DMS114 treated with DMSO at 0.1 percent for 48 hours (cell line): ENCODE measurements at regions not wholly inside any gene's neighbourhood (a gene's known extent, or its start where the extent isn't known, plus 50 kb on each side); places are given as distances from the start of the nearest gene placed in this dataset.
"Not testable (repeated sequence)": the region's sequence is repeated elsewhere in the genome, so short reads cannot be mapped to it uniquely, and the experiment has no call there.

Experiments
- DNase-seq: peaks from one replicate; lab custom pipeline; 2025; ENCODE audit not compliant: unreplicated experiment; lab: John Stamatoyannopoulos, UW

GRCh38 chr20:59458645-59459044 is 145.7 kb upstream of the PHACTR3 start:
- DNase-seq: no peak

- DNase-seq: no peak
These were observed 144.8 kb upstream of the PHACTR3 start for GRCh38 chr20:59459586-59459985.

- no peak for DNase-seq
These were observed 144.0 kb upstream of the PHACTR3 start for GRCh38 chr20:59460352-59460751.

GRCh38 chr20:59461526-59461925 is 142.8 kb upstream of the PHACTR3 start:
- DNase-seq: no peak

GRCh38 chr20:59462249-59462648 is 142.1 kb upstream of the PHACTR3 start:
- DNase-seq: no peak

- no peak for DNase-seq
These were observed 140.8 kb upstream of the PHACTR3 start for GRCh38 chr20:59463541-59463940.

- DNase-seq: no peak
These were observed 138.1 kb upstream of the PHACTR3 start for GRCh38 chr20:59466107-59466815.

- DNase-seq: no peak
These were observed 135.5 kb upstream of the PHACTR3 start for GRCh38 chr20:59468831-59469230.

GRCh38 chr20:59469267-59470252 is 134.8 kb upstream of the PHACTR3 start:
- DNase-seq: no peak

GRCh38 chr20:59470521-59470920 is 133.8 kb upstream of the PHACTR3 start:
- DNase-seq: no peak

GRCh38 chr20:59471653-59472421 is 132.5 kb upstream of the PHACTR3 start:
- no peak for DNase-seq

GRCh38 chr20:59473742-59474141 is 130.6 kb upstream of the PHACTR3 start:
- DNase-seq: no peak

- DNase-seq: no peak
These were observed 123.3 kb upstream of the PHACTR3 start for GRCh38 chr20:59481067-59481466.

GRCh38 chr20:59481477-59482018 is 122.8 kb upstream of the PHACTR3 start:
- DNase-seq: no peak

GRCh38 chr20:59482351-59483187 is 121.8 kb upstream of the PHACTR3 start:
- no peak for DNase-seq

- no peak for DNase-seq
These were observed 120.9 kb upstream of the PHACTR3 start for GRCh38 chr20:59483481-59483880.

GRCh38 chr20:59484228-59484627 is 120.1 kb upstream of the PHACTR3 start:
- DNase-seq: no peak

- no peak for DNase-seq
These were observed 118.5 kb upstream of the PHACTR3 start for GRCh38 chr20:59485576-59486454.

- DNase-seq: not testable (repeated sequence)
These were observed 115.9 kb upstream of the PHACTR3 start for GRCh38 chr20:59488459-59488858.
